ENCODE measurements at regions not wholly inside any gene's neighbourhood (a gene's known extent, or its start where the extent isn't known, plus 50 kb on each side); places are given as distances from the start of the nearest gene placed in this dataset.

GRCh38 chrX:9087271-9088040, 53.5 kb upstream of the FAM9B start:
- WGBS, 2 donors: 73 to 81% methylated on average over 8 of the region's 8 CpGs
- intact Hi-C loops (cut with DNase I): no loop called here
- H3K27me3 ChIP-seq: no peaks in the 10 kb centered on the region

GRCh38 chrX:9088896-9089295, 55.0 kb upstream of the FAM9B start:
- no peaks in the 10 kb centered on the region for H3K36me3 ChIP-seq
- no peak for DNase-seq
- no peak overlapping the region for H3K4me3 ChIP-seq
- H3K27me3 ChIP-seq: no peaks in the 10 kb centered on the region
- TF ChIP-seq CTCF (IDR thresholded peaks at IDR 0.05): no peak
- no peak for TF ChIP-seq POLR2A (IDR thresholded peaks at IDR 0.05)
- TF ChIP-seq POLR2AphosphoS5 (IDR thresholded peaks at IDR 0.05): no peak
- no peak for TF ChIP-seq EP300 (IDR thresholded peaks at IDR 0.05)
- no peak overlapping the region for H3K27ac ChIP-seq
- no peaks in the 10 kb centered on the region for H3K4me1 ChIP-seq
- no peaks in the 10 kb centered on the region for H3K9me3 ChIP-seq
- intact Hi-C loops (cut with DNase I): no loop called here
- 87 to 91% methylated on average over 2 of the region's 2 CpGs for WGBS, 2 donors

More at GRCh38 chrX:9087271-9088040, 53.5 kb upstream of the FAM9B start:
- Histone ChIP-seq H3K4me1 (no peaks in the 10 kb centered on the region), H3K4me3 (no peak overlapping the region), H3K36me3 (no peaks in the 10 kb centered on the region), H3K27ac (no peak overlapping the region), H3K9me3 (no peaks in the 10 kb centered on the region)
- DNase-seq: no peak
- TF ChIP-seq POLR2A (IDR thresholded peaks at IDR 0.05): no peak
- TF ChIP-seq POLR2AphosphoS5 (IDR thresholded peaks at IDR 0.05): no peak
- no peak for TF ChIP-seq EP300 (IDR thresholded peaks at IDR 0.05)
- no peak for TF ChIP-seq CTCF (IDR thresholded peaks at IDR 0.05)

GRCh38 chrX:9090766-9091165, 56.8 kb upstream of the FAM9B start:
- Histone ChIP-seq H3K9me3 (no peaks in the 10 kb centered on the region), H3K4me1 (no peaks in the 10 kb centered on the region), H3K27ac (no peak overlapping the region), H3K4me3 (no peak overlapping the region), H3K27me3 (no peaks in the 10 kb centered on the region), H3K36me3 (no peaks in the 10 kb centered on the region)
- intact Hi-C loops (cut with DNase I): no loop called here
- TF ChIP-seq CTCF (IDR thresholded peaks at IDR 0.05) (no peak), POLR2A (IDR thresholded peaks at IDR 0.05) (no peak), EP300 (IDR thresholded peaks at IDR 0.05) (no peak), POLR2AphosphoS5 (IDR thresholded peaks at IDR 0.05) (no peak)
- 82 to 95% methylated on average over 1 of the region's 1 CpG for WGBS, 2 donors
- DNase-seq: no peak

GRCh38 chrX:9091258-9091657, 57.3 kb upstream of the FAM9B start:
- H3K36me3 ChIP-seq: no peaks in the 10 kb centered on the region
- no peak overlapping the region for H3K27ac ChIP-seq
- H3K27me3 ChIP-seq: no peaks in the 10 kb centered on the region
- H3K4me3 ChIP-seq: no peak overlapping the region
- no peaks in the 10 kb centered on the region for H3K9me3 ChIP-seq
- intact Hi-C loops (cut with DNase I): no loop called here
- TF ChIP-seq EP300 (IDR thresholded peaks at IDR 0.05) (no peak), CTCF (IDR thresholded peaks at IDR 0.05) (no peak), POLR2A (IDR thresholded peaks at IDR 0.05) (no peak), POLR2AphosphoS5 (IDR thresholded peaks at IDR 0.05) (no peak)
- no peak for DNase-seq
- WGBS, 2 donors: 83 to 89% methylated on average over 4 of the region's 4 CpGs
- H3K4me1 ChIP-seq: no peaks in the 10 kb centered on the region

- H3K4me1 ChIP-seq: peaks cover 0 to 5% (median 1%) of the 10 kb centered on the region in 4 donors
- no peak overlapping the region for H3K4me3 ChIP-seq
- TF ChIP-seq EP300 (IDR thresholded peaks at IDR 0.05) (no peak), CTCF (IDR thresholded peaks at IDR 0.05) (no peak), POLR2A (IDR thresholded peaks at IDR 0.05) (no peak)
- intact Hi-C loops (cut with DNase I): no loop called here
- WGBS, 2 donors: 47 to 69% methylated on average over 4 of the region's 4 CpGs
- no peak overlapping the region for H3K27ac ChIP-seq
- H3K9me3 ChIP-seq: no peaks in the 10 kb centered on the region
- no peaks in the 10 kb centered on the region for H3K36me3 ChIP-seq
- H3K27me3 ChIP-seq: no peaks in the 10 kb centered on the region
- no peak for DNase-seq
These were observed 69.0 kb upstream of the FAM9B start for GRCh38 chrX:9102956-9103355.
